WI38 (cell line): ENCODE measurements at regions not wholly inside any gene's neighbourhood (a gene's known extent, or its start where the extent isn't known, plus 50 kb on each side); places are given as distances from the start of the nearest gene placed in this dataset.

Source experiments
- H3K4me3 ChIP-seq: 2 replicates; pipeline ENCODE4 v1.5.1; 2011; ENCODE audit warnings: low read depth, mild to moderate bottlenecking, control low read depth, low read length
- TF ChIP-seq, protein P1 (sequence below): IDR thresholded peaks from 2 replicates; pipeline ENCODE4 v1.5.1; 2012; ENCODE audit warnings: low read depth, mild to moderate bottlenecking, control low read depth, low read length

DNA sequence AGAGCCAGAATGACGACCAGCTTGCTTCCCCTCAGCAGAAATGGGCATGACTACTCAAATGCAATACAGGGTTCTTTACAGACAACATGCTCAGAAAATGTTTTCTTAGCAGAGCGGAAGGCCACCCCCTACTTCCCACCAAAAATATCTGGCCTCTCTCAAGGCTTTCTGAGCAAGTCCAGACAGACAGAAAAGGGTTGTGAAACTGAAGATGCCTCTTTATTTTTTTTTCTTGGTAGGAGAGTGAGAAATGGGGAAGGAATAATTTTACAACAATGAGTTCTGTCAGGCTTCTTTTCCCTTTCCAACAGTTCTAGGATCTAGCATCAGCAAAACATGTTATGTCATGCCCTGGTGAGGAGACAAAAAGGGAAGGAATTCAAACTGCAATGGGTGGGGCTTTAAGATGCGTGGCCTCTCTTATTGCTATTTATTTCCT is 172.0 kb upstream of the CAMK1G start:
- TF ChIP-seq, protein P1, sequence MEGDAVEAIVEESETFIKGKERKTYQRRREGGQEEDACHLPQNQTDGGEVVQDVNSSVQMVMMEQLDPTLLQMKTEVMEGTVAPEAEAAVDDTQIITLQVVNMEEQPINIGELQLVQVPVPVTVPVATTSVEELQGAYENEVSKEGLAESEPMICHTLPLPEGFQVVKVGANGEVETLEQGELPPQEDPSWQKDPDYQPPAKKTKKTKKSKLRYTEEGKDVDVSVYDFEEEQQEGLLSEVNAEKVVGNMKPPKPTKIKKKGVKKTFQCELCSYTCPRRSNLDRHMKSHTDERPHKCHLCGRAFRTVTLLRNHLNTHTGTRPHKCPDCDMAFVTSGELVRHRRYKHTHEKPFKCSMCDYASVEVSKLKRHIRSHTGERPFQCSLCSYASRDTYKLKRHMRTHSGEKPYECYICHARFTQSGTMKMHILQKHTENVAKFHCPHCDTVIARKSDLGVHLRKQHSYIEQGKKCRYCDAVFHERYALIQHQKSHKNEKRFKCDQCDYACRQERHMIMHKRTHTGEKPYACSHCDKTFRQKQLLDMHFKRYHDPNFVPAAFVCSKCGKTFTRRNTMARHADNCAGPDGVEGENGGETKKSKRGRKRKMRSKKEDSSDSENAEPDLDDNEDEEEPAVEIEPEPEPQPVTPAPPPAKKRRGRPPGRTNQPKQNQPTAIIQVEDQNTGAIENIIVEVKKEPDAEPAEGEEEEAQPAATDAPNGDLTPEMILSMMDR: no peak
- no peak overlapping the region for H3K4me3 ChIP-seq

DNA sequence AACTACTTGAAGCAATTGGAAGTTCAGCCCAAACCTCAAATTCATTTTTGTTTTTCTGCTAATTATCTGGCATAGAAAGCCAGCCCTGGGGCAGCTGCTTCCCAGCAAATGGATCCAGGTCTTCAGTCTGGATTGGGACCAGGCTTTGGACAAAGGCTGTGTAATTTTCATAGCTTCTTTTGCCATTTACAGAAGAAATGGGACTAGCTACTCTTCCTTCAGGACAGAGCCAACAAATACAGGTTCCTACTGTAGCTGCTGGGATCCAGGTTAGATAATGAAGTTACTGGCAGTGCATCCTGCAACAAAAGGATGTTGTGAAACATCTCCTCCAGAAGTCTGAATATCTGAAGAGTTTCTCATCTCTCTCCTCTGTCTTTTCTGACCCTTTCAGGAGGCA is 171.5 kb upstream of the CAMK1G start:
- TF ChIP-seq, protein P1: no peak
- H3K4me3 ChIP-seq: no peak overlapping the region

DNA sequence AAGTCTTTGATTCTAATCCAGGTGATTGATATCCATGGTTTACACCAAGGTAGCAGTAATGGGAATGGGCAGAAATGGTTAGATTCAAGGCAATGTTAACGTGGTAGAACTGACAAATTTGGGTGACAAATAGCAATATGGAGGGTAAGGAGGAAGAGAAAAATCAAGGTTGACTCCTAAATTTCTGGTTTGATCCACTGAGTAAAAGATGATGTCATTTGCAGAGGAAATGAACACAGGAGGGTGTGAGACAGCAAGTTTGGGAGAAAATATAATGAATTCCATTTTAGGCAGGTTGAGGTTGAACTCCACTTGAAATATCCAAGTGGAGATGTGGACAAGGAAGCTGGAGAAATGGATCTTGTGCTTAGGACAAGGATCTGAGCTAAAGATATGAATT is 170.9 kb upstream of the CAMK1G start:
- TF ChIP-seq, protein P1: no peak
- H3K4me3 ChIP-seq: no peak overlapping the region

DNA sequence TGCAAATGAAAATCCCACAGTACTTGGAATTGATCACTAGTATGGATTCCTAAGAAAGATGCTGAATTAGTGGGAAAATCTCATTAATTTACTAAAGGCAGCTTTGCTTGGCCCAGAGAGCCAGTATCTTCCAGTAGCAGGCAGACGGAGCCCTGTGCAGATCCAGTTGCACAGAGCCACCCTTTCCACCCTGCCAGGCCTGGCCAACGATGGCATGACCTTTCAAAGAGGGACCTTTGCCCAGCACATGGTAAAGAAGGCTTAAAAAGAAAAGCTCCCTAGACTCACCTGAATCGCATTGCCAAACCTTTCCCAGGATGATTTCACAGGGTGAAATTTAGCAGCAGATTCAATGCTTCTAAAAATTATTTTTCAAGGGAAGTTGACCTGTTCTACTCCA is 170.5 kb upstream of the CAMK1G start:
- no peak overlapping the region for H3K4me3 ChIP-seq
- TF ChIP-seq, protein P1: no peak

DNA sequence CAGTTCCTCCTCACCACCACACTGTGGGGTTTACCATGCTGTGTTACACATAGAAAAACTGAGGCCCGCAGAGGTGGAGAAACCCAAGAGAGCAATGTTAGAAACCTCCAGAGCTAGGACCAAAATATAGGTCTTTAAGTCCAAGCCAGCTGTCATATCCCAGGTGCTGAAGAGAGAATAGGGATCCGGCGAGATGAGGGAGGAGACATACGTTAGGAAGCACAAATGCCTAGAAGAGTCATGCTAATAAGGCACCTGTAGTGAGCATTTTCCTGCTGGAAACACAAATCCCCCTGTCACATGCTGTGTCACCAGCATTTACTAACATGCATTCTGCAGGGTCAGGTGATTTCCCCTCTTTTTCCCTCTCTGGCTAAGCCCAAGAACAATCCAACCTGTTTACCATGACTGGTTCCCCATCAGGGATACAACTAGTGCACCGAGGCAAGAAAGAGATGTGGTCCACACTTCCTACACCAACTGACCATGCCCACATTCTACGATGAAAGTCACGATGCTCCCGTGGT is 168.6 kb upstream of the CAMK1G start:
- H3K4me3 ChIP-seq: no peak overlapping the region
- TF ChIP-seq, protein P1: no peak

DNA sequence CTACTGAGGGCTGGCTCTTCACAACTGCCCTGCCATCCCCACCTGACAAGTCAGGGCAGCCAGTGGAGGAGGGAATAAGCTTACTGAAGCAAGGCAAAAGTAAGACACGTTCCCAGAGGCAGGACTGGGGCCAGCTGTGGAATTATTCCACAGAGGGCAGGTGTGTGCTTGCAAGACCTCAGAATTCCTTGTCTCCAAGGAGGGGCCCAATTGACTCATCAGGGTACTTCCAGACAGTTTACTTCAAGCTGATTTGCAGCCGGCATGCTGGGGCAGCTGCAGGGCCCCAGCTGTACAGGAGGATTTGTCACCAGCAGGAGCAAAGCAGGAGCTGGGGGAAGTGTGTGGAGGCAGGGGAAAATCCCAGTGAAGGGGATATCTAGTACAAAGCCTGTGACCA is 167.5 kb upstream of the CAMK1G start:
- no peak overlapping the region for H3K4me3 ChIP-seq
- TF ChIP-seq, protein P1: no peak

DNA sequence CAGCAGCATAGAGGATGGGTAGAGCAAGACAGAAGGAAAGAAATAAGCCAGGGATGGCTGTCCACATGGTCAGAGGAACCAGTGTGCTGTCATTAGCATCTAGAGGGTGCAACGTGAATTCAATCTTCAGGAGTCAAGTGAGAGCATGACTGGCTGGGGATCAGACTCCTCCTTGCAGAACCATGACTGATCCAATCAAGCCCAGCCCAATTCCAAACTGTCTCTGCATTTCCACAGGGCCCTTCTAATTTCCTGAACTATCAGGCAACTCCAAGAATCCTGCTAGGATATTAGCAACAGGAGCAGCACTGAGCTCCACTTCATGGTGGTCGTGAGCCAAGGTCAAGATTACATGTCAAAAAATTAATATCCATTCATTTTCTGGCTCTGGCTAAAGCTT is 166.8 kb upstream of the CAMK1G start:
- TF ChIP-seq, protein P1: no peak
- no peak overlapping the region for H3K4me3 ChIP-seq
